NCI-H510A (cell line): ENCODE measurements at regions not wholly inside any gene's neighbourhood (a gene's known extent, or its start where the extent isn't known, plus 50 kb on each side); places are given as distances from the start of the nearest gene placed in this dataset.
"Not testable (repeated sequence)": the region's sequence is repeated elsewhere in the genome, so short reads cannot be mapped to it uniquely, and the experiment has no call there.

Experiments used
- DNase-seq: peaks from one replicate; lab custom pipeline; 2025; lab: John Stamatoyannopoulos, UW

DNA sequence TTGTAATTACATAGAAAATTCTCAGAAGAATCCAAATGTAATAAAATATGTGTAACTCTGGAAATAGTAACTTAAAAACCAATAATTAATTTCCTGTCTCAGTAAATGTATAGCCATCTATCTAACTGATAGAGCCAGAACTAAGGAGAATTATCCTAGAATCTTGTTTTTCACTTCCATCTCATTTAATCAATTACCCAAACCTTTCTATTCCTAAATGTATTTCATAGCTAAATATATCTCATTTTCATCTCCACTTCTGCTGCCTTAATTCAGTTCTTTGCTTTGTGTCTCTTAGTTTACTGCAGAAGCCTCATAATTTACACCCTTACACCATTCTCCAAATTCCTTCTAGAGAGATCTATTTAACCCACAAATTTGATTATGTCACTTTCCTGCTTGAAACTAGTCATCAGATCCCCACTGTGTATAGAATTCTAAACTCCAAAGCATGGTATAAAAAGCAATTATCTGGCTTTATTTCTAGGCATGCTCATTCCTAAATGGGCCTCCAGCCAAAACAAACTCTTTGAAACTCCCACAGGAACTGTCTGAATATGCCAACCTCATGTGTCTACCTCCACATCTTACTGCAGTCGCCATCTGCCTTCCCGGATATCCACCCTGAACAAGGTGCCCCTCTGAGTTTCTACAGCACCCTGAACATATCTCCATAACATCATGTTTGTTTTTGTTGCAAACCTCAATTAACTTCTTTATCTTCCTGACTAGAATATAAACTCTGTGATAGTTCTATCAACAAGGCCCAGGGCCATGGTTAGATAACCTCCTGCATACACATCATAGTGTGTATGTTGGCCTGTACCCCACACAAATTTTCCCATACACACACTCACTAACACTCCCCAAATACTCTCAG, 70.5 kb upstream of the ADTRP start:
- DNase-seq, result no peak

DNA sequence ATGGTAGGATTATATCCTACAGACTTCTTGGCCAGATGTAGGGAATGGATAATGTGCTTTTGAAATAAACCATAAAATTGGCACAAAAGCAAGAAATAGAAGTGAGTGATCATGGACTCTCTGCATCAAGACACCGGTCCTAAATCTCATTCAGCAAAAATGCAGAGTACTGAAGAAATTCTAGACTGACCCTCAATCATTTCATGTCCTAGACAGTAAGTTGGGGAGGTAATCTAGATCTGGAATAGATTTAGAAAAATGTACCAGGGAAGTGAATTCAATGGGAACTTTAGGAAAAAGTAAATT, 69.7 kb upstream of the ADTRP start:
- DNase-seq, result no peak

DNA sequence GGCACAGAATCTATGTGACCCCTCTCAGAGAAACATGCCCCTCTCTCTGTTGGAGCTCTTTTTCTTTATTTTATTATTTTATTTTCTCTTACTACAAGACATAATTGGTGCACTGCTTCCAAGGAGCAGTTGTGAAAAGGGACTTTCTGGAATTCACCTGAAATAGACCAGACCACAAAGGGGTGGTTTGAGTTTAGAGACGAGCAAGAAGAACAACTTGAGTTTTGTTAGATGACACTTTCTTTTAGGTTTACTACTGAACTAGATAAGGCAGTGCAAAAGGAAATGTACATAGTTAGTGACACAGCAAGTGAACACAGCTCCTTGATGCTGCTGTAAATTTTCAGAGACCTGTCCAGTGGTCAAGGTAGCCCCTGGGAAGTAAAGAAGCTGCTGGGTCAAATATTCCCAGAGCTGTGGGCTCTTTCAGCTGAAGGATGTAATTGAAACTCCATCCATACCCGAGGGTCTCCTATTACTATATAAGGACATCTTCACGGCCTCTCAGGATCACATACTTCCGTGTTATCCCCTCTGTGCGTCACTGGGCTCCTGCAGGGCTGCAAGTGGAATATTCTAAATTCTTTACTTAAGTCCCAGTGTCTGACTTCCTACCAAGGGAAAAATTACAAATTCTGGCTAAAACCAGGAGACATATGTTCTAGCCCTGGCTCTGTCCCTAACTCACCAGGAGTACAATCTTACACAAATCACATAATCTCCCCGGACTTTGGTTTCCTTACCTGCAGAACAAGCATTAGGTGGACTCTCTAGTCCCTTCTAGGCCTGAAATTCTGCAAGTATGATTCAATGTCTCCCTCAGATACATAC, 69.1 kb upstream of the ADTRP start:
- DNase-seq, result no peak

DNA sequence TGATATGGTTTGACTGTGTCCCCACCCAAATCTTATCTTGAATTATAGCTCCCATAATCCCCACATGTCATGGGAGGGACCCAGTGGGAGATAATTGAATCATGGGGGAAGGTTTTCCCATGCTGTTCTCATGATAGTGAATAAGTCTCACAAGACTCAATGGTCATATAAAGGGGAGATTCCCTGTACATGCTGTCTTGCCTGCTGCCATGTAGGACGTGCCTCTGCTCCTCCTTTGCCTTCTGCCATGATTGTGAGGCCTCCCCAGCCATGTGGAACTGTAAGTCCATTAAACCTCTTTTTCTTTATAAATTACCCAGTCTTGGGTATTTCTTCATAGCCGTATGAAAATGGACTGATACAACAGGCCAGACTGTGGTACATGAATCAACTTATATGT, 68.5 kb upstream of the ADTRP start:
- not testable (repeated sequence) for DNase-seq

DNA sequence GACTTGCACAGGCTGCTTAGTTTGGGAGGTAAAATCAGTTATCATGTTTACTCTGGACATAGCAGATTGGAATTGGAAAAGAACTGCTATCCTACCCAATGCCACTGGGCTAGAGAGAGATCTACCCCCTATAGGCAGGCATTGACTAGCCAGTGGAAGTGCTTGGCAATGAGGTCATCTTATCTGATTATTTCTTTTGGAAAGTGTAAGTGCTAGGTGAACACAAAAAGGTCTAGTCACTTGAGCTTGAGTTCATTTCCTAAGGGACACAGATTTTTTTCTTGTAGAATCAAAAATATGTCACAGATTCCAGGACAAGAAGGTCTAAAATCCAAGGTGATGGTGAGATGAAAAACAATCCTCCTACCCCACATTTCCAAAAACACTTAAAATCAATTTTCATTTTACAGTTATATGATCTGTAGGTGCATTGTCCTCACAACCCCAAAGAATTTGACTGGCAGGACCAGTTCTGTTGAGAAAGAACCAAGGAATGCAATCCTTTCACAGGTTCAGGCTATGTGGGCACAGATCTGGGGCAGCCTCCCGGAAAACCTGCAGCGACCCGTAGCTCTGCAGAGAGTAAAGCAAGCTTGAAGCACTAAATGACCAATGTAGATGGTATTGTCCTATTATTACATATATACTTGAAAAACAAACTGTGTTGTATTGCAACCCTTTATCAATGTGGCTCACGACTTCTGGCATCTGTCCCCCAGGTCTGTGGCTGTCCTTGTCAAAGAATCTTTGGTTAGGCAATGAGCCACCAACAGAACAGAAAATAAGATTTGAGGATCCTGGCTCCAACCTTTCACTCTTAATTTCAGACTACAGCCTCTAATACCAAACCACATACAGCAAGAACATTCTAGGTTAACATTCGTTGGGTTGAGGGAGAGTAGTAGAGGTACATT, 67.3 kb upstream of the ADTRP start:
- no peak for DNase-seq

DNA sequence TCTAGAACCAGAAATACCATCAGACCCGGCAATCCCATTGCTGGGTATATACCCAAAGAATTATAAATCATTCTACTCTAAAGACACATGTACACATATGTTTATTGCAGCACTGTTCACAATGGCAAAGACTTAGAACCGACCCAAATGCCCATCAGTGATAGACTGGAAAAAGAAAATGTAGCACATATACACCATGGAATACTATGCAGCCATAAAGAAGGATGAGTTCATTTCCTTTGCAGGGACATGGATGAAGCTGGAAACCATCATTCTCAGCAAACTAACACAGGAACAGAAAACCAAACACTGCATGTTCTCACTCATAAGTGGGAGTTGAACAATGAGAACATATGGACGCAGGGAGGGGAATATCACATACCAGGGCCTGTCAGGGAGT, 64.2 kb upstream of the ADTRP start:
- not testable (repeated sequence) for DNase-seq

DNA sequence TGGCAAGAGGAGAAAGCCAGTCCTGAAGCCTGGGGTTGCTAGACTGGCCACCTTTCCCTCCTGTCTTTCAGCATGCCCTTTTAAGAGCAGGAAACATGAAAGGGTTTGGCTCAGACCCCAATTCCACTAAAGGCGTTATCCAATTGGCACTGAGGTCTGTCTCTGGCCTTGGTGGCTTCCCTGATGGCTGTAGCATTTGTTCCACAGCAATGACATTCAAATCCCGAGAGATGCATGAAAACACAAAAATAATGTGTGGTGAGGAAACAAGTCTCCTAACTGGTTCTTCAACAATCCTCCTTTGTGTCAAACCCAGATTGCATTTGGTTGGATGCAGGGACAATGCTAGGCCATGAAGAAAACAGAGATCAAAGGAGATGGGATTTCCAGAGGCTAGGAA, 56.5 kb upstream of the ADTRP start:
- DNase-seq, result no peak

DNA sequence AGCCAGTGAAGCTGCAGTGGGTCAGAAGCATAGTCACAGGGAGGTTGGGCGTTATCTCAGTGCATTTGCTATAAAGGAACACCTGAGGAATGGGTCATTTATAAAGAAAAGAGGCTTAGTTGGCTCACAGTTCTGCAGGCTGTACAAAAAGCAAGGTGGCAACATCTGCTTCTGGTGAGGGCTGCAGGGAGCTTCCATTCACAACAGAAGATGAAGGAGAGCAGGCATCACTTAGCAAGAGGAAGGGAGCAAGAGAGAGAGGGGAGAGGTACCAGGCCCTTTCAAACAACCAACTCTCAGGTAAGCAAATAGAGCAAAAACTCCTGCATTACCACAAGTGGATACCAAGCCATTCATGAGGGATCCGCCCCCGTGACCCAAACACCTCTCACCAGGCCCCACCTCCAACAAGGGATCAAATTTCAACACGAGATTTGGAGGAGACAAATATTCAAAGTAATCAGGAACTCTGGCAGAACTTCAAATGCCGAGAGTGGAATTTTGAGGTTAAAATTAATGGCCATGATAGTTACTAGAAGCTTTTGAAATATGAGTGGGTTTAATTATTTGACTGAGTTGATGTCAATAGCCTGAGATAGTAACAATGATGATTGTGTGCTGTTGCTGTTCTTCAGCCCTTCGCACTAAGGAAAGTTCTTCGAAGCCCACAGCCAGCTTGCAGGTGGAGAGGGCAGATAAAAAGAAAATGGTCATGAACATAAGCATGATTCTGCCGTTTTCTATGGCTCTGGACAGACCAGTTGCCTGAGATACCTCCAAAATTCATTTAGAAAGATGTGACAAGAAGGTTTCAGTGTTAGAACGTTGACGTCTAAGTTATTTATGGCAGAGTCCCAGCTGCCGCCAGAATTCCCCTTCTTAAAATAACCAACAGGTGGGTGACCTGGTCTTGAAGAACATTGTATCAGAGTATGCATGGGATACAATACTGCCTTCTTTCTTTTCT, 55.3 kb upstream of the ADTRP start:
- DNase-seq, result no peak

DNA sequence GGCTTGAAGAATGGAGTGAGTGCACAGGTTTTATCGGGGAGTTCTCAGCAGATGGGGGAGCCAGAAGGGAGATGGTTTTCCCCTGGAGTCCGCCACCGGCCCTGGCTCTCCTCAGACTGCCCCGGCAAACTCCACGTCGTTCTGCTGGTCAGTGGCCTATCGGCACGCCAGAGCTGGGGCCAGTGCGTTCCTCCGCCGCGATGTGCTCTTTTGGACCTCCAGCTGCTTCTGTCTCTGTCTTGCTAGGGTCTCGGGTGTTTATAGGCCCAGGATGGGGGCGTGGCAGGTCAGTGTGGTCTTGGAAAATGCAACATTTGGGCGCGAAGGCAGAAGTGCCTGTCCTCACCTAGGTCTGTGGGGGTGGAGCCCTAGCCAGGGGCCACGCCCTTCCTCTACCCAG, 53.0 kb upstream of the ADTRP start:
- DNase-seq, result no peak

DNA sequence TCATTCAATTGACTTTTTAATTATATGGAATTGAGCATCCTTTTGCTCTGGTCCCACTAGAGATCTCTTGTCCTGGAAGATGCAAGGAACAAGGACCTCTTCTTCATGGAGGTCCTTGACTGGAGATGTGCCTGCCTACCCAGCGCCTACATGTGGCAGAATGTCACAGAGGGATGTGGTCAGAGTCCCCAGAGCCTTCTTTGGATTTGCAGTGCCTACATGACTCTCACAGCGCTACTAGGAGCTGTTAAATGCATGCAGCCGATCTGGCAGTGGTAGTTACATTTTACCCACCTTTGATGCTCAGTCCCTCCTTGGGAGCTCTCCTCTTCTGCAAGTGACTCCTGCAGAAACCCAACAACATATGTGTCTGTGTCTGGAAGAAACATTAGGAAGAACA, 51.9 kb upstream of the ADTRP start:
- no peak for DNase-seq

DNA sequence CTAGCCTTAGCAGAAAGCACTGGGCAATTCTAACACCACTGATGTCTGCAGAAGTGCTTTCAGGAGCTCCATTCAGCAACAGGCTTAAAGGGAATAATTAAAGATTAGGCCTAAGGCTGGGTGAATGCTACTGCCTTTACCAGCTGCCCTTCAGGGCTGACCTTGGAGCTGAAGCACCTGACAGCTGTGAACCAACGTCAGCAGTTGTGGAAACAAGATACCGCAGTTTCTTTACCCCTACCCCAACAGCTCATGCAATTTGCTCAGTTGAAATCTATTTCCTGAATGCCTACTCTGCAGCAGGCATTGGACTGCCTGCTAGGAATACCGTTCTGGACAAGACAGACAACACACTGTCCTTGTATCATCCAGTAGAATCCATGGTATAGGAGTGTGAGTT, 51.5 kb upstream of the ADTRP start:
- no peak for DNase-seq

DNA sequence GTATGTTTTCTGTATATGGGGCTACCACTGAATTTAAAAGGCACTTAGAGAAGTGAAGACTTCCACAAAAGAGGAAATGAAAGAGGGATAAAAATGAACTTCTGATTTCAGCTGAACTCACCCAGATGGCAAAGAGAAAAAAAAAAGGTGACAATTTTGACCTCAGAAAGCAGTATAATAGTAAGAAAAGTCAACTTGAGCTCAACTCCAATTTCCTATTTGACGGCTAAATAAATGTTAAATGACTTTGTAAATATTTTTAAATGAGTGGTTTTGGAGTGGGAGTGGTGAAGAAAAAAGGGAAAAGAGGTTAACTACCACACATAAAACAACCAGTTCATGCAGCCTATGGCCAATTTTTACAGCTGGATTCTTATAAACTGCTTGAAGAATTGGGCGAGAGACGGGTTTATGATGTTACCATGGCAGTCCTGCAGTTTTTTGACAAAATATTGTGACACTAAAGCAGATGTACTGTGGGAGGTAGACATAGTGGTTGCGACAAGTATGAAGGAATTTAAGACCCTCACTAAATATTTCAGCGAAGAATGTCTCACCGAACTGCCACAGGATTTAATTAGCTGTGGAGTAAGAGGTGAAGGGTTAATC, 49.8 kb upstream of the ADTRP start:
- DNase-seq, result no peak
